A172 (cell line): ENCODE measurements at regions not wholly inside any gene's neighbourhood (a gene's known extent, or its start where the extent isn't known, plus 50 kb on each side); places are given as distances from the start of the nearest gene placed in this dataset.
A peak's percentile ranks its signal among the peaks of the same experiment; 100 is the strongest.

Experiments used
- DNase-seq: peaks from one replicate; pipeline ENCODE4 v3.0.0-alpha.2; 2015; ENCODE audit warnings: low spot score

- no peak for DNase-seq
These were observed 111.2 kb upstream of the ASIC2 start for GRCh38 chr17:33404070-33404819.

GRCh38 chr17:33416131-33416530, 123.0 kb upstream of the ASIC2 start:
- no peak for DNase-seq

GRCh38 chr17:33421933-33422332, 128.8 kb upstream of the ASIC2 start:
- DNase-seq: no peak

- no peak for DNase-seq
These were observed 140.5 kb upstream of the ASIC2 start for GRCh38 chr17:33433581-33433980.

- no peak for DNase-seq
These were observed 141.7 kb upstream of the ASIC2 start for GRCh38 chr17:33434841-33435240.

GRCh38 chr17:33435721-33436301, 142.7 kb upstream of the ASIC2 start:
- peak; percentile 40 for DNase-seq

- peak; percentile 55 for DNase-seq
These were observed 143.2 kb upstream of the ASIC2 start for GRCh38 chr17:33436321-33436720.

- DNase-seq: no peak
These were observed 145.0 kb upstream of the ASIC2 start for GRCh38 chr17:33438139-33438538.

GRCh38 chr17:33438578-33438977, 145.5 kb upstream of the ASIC2 start:
- DNase-seq: no peak

GRCh38 chr17:33442320-33442719, 149.2 kb upstream of the ASIC2 start:
- no peak for DNase-seq

GRCh38 chr17:33444731-33445130, 151.6 kb upstream of the ASIC2 start:
- no peak for DNase-seq

GRCh38 chr17:33447090-33447489, 154.0 kb upstream of the ASIC2 start:
- DNase-seq: no peak

- peak; percentile 60 for DNase-seq
These were observed 158.1 kb upstream of the ASIC2 start for GRCh38 chr17:33451221-33451620.

- no peak for DNase-seq
These were observed 164.4 kb upstream of the ASIC2 start for GRCh38 chr17:33457477-33457876.

GRCh38 chr17:33459078-33459940, 166.2 kb upstream of the ASIC2 start:
- no peak for DNase-seq

- peak; percentile 30 for DNase-seq
These were observed 167.8 kb upstream of the ASIC2 start for GRCh38 chr17:33460781-33461450.

- DNase-seq: peak; percentile 32
These were observed 170.8 kb upstream of the ASIC2 start for GRCh38 chr17:33463887-33464286.

- no peak for DNase-seq
These were observed 171.7 kb upstream of the ASIC2 start for GRCh38 chr17:33464669-33465280.

GRCh38 chr17:33469421-33469820, 176.3 kb upstream of the ASIC2 start:
- no peak for DNase-seq

- peak; percentile 55 for DNase-seq
These were observed 176.8 kb upstream of the ASIC2 start for GRCh38 chr17:33469911-33470310.

GRCh38 chr17:33473061-33473460, 180.0 kb upstream of the ASIC2 start:
- no peak for DNase-seq

GRCh38 chr17:33474789-33475188, 181.7 kb upstream of the ASIC2 start:
- no peak for DNase-seq
